HL-60/S4 (cell line): ENCODE measurements at regions not wholly inside any gene's neighbourhood (a gene's known extent, or its start where the extent isn't known, plus 50 kb on each side); places are given as distances from the start of the nearest gene placed in this dataset.

ENCODE experiments used
- in situ Hi-C: fragments of 300-500 bp; cut with MboI; formaldehyde crosslinking; loops from 2 replicates; pipeline ENCODE4 v1.14.3; 2022; ENCODE audit warnings: low sequenced_read_pairs

DNA sequence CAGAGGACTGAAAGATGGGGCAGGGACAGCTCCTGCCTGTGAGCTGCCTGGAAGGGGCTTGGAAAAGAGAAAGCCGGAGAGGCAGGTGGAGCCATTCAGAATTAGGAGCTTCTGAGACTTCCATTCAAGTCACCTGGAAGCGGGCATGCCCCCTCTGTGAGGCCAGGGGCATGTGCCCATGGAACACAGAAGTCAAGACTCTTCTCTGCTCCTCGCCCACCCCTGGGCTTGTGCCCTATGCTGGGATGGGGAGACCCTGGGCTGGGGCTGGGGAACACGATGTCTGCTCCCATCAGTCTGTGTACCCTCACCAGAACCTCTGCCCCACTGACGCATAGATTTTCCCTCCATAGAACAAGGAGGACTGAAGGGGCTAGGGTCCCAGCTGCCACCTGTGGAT is 372.0 kb downstream of the SHANK2 start:
- in situ Hi-C loops: no loop called here

DNA sequence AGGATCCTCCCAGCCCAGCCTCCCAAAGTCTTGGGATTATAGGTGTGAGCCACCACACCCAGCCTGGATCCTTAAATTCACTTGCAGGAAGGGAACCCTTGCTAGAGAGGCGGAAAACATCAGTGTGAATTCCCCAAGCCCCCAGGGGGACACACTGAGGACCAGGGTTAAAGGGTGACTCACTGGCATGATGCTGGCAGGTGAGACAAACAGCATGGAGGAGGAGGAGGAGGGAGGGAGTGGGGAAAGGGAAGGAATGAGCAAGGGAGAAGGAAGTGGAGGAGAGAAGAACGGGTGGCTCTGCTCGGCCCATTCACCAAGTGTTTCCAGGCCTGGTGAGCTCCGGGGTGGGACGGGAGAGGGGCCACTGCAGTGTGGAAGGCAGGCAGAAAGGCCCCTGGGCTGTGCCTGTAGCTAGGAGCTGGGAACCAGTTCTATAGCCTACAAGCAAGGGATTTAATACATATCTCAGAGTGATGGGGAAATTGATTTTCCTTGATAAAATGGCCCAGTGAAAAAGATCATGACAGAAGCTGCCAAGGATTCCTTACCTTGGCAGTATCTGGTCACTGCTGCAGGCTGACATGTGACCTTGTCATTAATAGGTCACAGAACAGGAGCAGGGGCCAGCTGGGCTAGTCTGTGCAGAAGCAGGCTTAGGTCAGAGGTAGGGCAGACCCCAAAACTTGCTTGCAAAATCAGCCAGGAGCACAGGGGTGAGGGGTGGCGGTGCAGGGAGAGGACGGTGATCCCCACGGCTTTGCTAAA is 370.2 kb downstream of the SHANK2 start:
- in situ Hi-C loops: no loop called here

DNA sequence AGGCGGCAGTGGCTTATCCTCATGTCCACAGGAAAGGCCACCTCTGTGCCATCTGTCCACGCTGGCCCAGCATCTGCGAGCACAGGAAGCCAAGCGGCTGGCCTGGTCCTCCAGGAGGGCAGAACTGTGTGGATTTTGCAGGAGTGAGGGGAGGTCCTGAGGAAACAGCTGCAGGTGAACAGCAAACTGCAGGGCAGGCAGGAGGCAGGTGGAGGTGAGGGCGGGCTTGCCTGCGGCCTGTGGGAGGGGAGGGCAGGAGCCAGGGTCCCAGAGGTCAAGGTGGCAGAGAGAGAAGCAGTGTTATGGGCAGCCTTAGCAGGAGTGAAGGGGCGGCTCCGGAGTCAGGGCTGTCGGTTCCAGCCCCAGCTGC is 369.7 kb downstream of the SHANK2 start:
- in situ Hi-C loops: no loop called here

DNA sequence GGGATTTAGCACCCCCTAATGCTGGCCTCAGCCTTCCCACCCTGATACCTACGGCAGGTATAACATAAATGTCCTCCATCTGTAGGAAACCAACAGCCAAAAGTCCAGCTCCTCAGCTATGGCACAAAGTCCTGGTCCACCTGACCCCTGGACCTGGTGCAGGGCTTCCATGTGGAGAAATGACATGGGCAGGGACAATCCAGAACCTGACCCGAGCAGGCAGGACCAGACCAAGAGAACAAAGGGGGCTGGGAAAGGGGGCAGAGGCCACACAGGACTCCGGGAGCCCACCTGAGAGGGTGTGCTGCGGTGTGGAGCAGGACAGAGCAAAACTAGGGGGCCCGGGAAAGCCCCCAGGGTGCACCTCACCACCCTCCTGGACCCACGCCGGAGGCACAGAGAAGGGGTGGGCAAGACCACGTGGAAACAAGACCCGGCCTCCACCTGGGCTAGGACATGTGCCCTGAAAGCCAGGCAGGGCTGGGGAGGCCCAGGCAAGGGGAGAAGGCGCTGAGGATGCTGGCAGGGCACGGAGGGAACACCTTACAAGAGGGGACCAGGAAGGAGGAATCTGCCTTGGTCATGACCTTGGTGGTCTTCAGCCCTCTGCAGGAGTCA is 368.9 kb downstream of the SHANK2 start:
- in situ Hi-C loops: no loop called here

DNA sequence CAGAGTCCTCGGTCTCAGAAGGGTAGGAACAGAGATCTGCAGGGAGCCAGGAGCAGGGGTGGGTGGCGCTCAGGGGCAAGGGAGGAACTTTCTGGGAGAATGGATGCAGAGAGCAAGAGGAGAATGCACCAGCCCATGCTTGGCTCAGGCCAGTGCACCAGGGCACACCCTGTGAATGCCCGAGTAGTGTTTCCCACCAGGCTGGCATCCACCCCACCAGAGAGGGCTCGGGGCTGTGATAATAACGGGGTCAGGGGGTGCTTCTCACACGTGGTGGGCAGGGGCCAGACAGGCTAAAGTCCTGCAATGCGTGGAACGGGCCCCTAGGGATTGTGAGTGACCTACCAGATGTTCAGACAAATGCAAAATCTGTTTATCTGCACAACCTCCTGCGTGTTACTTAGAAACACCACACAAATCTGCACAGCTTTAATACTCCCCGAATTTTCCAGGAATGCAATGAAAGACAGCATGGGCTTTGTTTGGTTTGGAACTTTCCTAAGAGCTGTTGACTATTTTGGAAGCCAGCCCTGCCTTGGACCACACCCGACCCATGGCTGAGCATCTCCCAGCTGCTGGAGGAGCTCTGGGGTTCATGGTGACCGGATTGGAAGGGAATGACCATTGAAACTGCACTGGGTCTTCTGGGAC is 368.3 kb downstream of the SHANK2 start:
- in situ Hi-C loops: no loop called here

DNA sequence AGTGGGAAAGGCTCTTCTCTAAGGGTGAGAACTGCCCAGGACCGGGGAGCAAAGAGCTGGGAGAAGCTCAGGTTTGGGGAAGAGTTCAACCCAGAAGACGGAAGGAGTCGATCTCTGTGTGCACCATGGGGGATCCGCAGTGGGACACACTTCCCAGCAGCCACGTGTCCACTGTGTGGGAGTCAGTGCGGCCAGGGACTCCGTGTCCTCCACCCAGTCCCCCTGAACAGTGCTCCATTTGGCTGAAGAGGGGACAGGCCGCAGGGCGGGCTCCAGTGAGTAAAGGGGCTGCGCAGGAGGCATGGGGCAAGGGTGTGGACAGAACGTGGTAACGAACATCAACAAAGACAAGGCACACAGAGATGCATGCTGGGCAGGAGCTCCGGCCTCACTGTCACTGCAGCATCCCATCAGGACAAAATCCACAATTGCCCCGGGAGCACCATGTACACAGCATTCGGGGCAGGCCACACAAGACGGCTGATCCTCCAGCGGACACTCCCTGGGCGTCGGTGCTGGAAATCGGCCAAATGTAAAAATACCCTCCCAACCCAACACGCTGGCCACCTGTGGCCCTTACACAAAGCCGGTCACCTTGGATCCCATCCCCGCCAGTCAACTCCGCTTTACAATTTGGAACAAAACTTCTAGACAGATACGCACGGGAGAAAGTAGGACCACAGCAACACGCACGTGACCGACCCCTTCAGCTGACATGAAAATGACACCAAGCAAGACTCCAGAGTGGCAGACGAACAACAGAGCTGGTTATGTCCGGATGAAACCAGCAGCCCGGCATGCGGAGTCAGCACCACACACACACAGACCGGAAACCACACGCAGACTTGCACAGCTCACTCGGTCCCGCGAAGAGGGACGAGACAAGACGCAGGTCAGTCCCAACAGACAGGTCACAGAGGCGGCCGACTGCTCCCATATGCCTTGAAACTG is 366.8 kb downstream of the SHANK2 start:
- in situ Hi-C loops: no loop called here

DNA sequence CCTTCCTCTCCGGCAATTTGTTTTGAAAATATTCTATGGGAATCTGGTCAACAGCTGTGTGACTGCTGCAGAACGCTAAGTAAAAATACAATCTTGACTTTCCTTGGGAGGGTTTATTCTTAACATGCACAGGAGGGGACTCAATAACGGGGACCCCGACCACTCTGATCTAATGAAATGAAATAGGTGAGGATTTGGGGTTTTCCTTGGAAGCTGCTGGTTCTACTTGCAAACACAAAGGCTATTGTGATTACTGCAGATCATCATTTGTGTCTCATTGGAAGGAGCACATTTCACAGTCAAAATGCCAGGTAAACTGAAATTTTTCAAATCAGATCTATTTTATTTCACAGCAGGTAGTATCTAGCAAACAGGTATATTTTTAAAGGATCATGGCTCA is 366.1 kb downstream of the SHANK2 start:
- in situ Hi-C loops: no loop called here

DNA sequence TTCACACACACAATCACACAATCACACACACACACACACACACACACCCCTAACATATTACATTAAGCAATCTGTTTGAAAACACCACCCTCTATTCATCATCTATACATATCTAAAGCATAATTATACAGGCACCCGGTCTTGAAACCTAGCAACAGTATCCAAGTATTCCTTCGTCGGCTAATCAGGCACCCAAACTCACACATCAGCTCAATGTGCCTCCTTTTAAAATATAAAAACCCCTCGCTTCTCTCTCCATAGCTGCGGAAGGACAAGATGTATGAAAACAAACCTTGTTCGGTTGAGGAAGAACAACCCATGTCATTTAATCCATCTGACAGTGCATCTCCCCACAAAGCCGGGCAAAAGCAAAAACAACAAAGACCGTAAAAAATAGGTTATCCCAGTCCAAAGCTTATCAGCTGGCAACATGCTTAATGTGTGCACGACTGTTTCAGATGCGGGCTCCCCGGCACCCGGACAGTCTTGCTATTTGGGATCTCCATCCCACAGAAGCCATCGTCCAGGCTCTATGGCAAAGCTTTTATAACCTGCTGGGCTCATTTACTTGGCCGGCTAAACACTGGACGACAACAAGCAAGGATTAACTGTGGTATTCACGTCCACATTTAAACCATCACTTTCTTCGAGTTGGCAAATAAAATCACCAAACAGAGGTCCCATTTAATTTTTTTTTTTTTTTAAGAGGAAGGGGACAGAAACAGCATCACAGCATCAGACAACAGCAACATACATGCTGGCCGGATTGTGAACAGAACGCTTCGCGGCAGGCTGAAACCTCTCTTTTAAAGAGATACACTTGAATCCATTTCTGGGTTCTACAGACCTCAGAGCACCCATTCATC is 365.5 kb downstream of the SHANK2 start:
- in situ Hi-C loops: no loop called here

DNA sequence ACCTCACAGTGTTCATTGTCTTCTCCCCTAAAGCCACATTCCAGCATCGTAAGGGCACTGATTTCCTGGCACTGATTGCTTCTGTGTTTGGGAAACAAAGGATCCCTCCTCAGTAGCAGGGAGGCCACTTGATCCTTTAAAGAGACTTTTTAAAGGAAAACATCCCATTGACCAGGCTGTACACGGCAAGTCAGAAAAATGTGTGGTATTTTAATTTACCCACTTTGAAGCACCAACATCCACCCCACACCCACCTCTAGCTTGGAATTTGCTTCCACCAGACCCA is 364.9 kb downstream of the SHANK2 start:
- in situ Hi-C loops: no loop called here

DNA sequence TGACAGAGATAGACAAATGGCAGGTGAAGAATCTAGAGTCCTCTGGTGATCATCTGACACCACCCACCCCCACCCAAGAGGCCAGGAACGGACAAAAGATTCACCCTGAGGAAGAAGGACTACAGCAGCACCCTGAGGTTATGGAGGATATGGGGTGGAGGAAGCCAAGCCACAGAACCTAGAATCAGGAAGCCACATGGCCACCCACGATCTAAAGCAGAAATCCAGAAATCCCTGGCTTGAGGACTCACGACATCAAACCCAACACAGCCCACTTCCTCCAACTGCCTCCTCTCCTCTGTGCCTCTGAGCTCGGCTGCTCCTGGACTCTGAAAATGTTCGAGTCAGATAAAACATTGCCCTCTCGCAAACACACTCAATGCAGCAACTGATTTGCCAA is 364.3 kb downstream of the SHANK2 start:
- in situ Hi-C loops: no loop called here

DNA sequence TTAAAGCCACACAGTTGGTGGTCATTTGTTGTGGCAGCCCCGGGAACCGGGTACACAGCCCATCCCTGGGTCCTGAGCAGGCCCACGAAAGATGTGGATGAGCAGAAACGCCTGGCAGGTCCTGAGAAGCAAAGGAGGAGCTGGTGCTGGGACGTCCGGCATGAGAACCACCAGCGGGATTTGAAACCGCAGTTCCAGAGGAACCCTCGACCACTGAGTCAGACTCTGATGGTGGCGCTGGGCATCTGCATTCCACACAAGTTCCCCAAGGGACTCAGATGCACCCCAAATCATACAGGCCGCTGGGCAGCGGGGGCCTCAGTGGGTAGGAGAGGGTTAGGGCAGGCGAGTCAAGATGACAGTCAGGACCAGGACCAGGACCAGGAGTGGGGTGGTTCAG is 363.0 kb downstream of the SHANK2 start:
- in situ Hi-C loops: no loop called here

DNA sequence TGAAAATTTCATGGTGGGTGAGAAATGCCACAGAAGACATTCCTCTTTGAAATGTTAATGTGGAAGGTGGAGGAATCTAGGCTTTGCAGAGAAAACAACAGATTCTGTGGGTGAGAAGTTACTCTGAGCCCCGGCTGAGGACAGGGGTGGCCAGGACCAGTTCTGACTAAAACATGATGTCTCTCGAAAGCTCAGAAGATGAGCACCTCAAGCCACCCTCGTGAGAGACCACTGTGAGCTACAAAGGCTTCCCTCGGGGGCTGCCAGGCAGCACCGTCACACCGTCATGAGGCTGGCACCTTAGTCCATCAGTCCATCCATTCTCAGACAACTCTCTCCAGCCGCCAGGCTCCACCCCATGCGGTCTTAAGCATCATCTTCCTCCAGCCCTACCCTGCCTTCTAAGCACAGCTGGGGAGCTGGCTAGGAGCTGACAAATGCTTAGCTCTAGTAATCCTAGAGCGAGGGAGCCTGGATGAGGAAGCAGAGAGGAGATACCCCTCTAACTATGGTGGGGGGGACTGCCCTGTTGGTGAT is 360.5 kb downstream of the SHANK2 start:
- in situ Hi-C loops: no loop called here

DNA sequence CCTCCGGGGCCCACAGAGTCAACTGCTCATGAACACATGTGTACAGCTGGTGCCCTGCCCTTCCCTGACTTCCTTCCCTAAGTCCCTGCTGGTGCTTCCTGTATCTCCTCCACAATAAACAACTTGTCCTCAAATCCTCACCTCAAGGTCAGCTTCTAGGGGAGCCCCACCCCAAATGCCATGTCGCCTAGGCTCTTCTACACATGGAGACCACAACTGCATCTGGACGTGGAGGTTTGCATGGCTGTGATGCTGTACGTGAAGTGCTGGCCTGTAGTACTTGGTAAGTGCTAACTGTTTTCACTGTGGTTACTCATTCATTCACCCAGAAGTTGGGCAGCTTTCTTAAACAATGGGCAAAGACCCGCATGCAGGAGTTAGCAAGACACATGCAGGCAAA is 359.5 kb downstream of the SHANK2 start:
- in situ Hi-C loops: no loop called here

DNA sequence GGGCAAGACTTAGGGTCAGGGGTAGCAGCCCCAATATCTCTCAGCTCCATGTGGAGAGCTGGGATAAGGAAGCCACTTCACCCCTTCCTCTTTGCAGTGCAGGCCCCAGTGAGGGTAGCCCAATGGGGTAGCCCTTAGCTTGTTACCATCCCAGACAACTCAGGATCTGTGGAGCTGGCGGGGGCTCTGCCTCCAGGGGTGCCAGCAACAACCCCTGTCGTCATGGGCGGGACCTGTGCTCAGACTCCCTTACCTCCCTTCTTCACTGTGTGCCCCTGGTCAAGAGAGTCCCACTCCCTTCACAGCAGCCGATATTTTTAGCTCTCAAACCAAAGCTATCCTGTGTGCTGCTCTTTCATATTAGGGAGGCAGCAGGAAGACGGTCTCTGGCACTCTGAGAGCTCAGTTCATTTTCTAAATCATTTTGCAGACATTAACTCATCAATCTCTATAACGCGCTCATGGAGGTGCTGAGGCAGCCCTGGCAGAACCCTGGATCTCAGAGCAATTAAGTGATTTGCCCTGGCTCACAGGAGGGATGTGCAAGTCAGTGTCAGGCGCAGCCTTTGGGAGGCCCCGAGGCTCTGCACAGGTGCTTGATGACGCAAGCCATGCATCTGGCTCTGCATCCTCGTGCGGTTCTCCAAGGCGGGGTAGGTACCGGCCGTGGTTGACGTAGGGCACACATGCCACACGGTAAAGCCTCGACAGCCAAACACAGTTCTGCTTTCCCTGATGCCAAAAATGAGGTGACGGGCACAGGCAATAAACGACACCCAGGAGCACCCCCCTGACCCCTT is 357.6 kb downstream of the SHANK2 start:
- in situ Hi-C loops: no loop called here

DNA sequence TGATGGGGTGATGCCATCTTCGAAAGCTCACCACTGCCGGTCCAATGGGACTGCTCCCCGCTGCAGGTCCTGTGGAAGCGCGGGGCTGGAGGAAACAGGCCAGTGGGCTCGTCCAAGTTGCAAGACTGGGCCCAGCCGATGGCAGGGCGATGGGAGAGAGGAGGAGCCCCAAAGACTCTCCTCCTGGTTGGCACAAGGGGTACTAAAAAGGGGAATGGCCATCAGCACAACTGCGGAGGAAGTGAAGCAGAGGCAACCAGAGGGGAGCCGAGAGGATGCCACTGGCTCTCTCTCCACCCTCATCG is 357.1 kb downstream of the SHANK2 start:
- in situ Hi-C loops: no loop called here

DNA sequence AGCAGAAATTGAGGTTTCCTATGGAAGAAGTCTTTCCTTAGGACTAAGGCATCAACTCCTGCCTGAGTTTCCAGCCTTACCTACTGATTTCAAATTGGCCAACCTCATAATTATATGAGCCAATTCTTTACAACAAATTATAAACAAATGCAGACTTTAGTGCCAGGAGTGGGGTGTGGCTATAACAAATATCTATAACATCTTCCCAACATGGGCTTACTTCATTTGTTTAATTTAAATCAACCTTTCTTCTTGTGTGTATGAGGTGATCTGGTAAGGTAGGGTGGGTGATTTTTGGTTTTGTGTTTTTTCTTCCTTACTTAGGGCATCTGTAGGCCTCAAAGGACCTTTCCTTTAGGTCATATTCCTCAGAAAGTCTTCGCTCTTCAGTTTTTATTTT is 354.9 kb downstream of the SHANK2 start:
- in situ Hi-C loops: no loop called here

DNA sequence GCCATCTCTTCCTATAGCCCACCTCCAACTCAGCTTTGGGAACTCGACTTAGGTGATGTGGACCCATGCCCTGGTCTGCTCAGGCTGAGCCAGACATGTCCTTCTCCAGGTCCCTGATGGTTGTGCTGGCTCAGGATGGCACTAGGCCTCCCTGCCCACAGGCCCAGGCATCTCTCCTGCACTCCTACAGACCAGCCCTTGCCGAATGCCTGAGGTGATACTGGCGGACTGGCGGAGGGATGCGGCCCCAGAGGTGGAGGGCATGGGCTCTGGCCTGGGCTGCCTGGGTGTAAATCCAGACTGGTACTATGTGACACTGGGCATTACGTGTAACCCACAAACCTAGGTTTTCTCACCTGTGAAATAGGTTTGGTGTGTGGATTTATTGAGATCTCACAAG is 352.8 kb downstream of the SHANK2 start:
- in situ Hi-C loops: no loop called here

DNA sequence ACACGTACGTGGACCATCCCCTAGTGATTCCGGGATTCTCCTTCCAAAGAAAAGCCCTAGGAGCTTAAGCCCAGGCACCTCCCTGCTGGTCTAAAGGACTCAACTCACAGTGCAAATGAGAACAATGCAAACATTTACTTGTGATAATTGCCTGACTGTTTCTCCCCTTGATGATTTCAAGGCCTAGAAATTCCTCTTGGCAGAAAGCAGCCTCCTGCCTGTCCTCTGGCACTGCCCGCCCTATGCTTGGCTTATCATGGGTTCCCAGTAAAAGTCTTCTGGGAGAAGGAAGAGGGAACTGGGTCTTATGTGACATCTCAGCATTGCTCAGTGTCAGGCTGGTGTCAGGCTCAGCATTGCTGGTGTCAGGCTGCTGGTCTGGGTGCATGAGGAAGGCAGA is 351.8 kb downstream of the SHANK2 start:
- in situ Hi-C loops: no loop called here

DNA sequence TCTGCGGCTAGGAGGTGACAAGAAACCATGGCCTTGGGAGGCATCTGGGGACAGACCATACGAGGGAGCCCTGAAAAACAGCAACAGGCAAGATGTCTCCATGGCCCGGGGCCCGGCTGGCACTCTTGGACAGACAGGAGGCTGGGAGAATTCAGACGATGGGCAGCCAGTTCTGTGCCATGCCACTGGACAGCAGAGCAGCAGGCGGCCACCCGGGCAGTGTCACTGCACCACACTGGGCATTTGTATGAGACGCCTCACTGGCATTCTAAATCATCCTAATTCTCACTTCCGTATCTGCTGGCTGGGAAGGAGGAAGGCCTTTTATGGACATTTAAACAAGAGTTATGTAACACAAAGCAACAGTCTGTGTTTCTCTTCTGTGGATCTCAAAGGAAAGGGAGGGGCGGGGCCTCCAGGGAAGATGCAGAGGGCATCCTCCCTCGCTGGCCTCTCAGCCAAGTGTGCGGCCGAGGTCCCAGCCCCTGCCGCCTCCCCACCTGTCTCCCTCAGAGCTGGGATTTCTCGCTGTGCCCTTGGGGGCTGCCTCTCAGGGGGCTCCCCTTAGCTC is 350.3 kb downstream of the SHANK2 start:
- in situ Hi-C loops: no loop called here
